Eye (tissue), 1 donor: ENCODE measurements at regions not wholly inside any gene's neighbourhood (a gene's known extent, or its start where the extent isn't known, plus 50 kb on each side); places are given as distances from the start of the nearest gene placed in this dataset.
A peak's percentile ranks its signal among the peaks of the same experiment; 100 is the strongest.

Source experiments
- DNase-seq: peaks from one replicate; pipeline ENCODE4 v3.0.0-alpha.2; 2015

GRCh38 chr3:64828276-64828675 lies 140.5 kb upstream of the ADAMTS9 start:
- DNase-seq = no peak

DNA sequence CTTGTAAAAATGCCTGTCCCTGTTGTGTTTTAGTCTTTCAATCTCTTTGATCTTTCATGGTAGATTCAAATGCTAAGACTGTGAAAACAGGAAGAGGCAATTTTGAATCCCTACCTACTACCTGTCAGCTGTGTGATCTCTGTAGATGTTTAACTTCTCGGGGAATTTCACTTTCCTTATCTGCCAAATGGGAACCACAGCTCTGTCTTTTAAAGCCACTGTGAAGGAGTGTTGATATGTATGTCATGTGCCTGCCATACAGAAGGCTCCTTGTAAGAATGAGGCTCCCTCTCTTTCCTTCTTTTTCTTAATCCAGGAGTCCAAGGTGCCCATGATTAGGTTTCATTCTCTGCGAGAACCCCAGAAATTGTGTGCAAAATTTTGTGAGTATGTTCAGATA lies 139.6 kb upstream of the ADAMTS9 start:
- no peak for DNase-seq

- no peak for DNase-seq
Observed at GRCh38 chr3:64827019-64827418, 139.2 kb upstream of the ADAMTS9 start.

- no peak for DNase-seq
Observed at GRCh38 chr3:64825404-64826120, 137.8 kb upstream of the ADAMTS9 start.

DNA sequence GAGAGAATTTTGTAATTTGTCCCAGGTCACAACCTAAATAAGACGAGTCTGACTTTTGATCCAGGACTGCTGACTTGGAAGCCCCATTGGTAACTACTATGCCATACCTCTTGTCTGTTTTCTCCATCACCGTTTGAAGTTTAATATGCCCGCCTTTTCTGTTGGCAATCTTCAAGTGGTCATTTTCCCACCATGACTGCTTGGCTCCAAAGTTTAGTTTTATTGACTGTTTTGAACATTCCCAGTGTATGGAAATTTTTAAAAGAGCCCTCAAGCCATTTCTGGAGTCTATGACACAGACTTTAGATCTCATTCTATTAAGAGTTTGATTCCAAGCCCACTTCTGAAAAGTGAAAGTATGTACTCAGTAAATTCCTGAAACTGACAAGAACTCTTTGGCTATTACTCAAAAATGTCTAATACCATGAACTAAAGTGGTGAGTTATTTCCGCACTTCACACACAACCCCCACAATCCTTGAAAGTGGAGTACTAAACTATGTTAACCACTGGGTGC lies 136.7 kb upstream of the ADAMTS9 start:
- DNase-seq = no peak

- no peak for DNase-seq
Observed at GRCh38 chr3:64818196-64818595, 130.4 kb upstream of the ADAMTS9 start.

- peak; percentile 53 for DNase-seq
Observed at GRCh38 chr3:64816355-64816754, 128.6 kb upstream of the ADAMTS9 start.

GRCh38 chr3:64815789-64816188 lies 128.0 kb upstream of the ADAMTS9 start:
- DNase-seq = peak; percentile 73

GRCh38 chr3:64815195-64815631 lies 127.4 kb upstream of the ADAMTS9 start:
- peak; percentile 91 for DNase-seq

DNA sequence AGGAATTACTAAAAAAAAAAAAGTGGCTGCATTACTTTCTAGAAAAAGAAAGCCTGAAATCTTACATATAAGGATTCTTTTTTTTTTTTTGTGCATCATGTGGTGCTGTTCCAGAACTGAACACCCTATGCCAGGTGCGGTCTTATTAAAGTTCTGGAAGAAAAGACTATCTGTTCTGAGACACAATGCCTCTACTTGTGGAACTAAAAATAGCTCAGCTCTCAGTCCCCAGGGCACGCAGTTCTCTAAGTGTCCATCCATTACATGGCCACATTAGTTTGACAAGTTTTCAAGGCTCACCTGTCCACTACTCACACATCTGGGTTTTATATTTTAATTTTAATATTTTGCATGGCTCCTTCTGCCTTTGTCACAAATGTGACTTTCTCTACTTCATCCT lies 126.6 kb upstream of the ADAMTS9 start:
- peak; percentile 66 for DNase-seq

- DNase-seq = no peak
Observed at GRCh38 chr3:64813326-64813725, 125.5 kb upstream of the ADAMTS9 start.

DNA sequence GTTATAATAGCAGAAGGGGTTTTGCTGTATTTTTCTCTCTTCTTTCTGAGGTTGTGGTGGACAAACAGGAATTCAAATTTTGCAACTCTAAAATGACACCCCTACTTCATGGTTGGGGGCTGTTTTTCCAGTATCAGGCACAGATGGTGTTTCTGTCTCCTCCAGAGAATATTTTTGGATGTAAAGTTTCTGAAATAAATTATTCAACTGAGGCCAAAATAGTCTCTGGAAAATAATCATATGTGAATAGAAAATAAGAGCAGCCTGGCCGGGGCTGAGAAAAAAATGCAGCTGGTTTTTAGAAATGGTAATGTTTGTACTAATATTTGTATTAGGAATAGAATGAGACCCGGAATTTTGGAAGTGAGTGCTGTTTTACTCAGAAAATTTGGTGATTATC lies 121.3 kb upstream of the ADAMTS9 start:
- DNase-seq = no peak

GRCh38 chr3:64808061-64808460 lies 120.3 kb upstream of the ADAMTS9 start:
- no peak for DNase-seq

- no peak for DNase-seq
Observed at GRCh38 chr3:64806668-64807605, 119.1 kb upstream of the ADAMTS9 start.

DNA sequence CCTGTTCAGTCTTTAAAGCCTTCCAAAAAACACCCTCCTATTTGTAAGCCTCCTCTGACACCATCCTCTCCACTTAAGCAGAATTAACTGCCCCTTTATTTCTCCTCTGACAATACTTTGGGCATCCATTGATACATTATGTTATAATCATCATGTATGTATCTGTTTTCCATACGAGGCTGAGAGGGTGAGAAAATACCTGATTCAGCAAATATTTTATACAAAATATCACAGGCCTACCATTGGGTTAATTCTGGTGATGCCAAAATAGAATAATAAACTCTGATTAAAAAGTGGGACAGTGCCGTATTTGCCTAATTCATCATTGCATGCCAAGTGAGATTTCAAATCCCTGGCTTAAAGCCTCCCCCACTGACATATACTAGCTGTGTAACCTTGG lies 118.2 kb upstream of the ADAMTS9 start:
- DNase-seq = no peak

DNA sequence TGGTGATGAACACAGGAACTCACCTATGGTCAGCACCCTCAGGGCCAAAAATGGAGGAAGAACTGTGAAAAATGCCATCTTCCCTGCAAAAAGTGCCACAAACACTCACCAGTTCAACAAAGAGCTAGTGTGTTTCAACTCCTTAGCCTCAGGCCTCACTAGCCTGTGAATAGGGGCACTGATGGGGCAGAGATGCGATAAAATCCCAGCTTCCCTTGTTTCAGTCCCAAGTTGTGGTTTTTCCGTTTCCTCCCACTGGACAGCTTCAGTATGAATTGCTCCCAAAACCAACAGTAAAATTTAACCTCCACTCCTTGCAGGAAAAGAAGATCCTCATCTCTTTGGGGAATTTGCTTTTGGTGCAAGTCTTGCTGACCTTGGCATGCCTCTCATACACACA lies 117.4 kb upstream of the ADAMTS9 start:
- DNase-seq = no peak

DNA sequence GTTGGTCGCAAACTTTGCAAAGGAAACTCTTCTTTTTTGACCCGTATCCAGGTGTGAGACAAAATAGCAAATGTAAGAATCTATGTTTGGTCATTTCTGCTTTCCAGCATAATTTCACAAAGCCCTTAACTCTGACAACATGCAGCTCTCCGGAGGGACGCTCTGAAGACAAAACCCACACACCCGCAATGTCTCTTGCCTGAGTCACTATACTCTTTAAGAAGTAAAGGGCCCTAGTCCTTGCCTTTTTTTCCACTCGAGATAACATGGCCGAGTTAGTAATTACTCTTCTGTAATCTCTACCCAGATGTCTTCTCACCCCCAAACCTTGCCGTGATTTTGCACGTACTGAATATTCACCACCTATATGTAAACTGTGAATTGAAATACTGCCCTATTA lies 115.7 kb upstream of the ADAMTS9 start:
- DNase-seq = no peak

DNA sequence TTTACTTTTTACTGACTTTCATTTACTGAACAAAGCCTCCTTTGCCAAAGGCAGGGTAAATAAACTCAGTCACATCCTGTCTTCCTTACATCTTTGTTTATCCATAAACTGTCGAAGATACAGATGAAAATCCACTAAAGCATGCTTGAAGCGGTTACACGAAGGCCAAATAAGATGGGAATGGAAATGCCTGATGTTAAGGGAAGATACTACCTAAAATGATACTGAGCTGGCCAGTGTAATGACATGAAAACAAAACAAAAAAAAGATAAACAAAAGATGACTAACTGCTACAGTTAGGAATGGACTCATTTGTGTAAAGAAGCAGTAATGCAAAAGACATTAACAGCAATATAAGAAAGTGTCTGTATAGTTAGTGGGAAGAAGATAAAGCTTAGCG lies 114.7 kb upstream of the ADAMTS9 start:
- DNase-seq = no peak

DNA sequence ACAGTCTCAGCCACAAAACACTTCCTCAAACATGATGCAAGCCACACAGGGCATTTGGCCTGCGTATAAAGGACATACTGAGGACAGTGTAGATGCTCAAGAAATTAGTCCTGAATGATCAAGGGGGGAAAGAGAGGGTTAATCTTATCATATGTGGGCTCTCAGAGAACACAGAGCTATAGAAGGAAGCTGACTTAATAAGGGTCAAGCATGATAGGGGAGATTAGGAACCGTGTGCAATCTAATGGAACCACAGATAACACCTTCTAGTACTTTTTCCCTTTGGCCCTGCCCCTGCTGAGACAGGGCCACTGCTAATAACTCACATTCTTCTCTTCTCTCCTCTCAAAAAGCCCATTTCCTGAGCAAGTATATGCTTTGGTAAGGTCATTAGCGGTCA lies 114.1 kb upstream of the ADAMTS9 start:
- no peak for DNase-seq

GRCh38 chr3:64799606-64800005 lies 111.8 kb upstream of the ADAMTS9 start:
- no peak for DNase-seq

DNA sequence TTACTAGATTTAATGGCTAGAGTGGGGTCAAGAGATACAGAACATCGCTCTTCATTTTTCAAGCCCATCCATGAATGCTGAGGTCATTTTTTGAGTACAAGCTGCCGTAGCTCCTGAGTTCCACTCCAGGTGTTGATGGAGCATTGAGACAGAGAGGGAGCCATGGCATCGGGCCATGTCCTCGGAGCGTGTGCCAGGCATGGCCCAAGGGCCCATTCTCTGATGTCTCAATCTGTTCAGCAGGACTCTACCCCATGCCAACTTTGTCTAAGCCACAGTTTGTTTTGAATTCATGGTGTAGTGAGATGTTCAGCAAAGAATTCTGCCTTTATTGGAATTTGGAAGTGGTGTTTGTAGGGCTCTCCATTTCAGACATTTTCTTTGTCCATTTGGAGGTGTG lies 110.5 kb upstream of the ADAMTS9 start:
- no peak for DNase-seq

DNA sequence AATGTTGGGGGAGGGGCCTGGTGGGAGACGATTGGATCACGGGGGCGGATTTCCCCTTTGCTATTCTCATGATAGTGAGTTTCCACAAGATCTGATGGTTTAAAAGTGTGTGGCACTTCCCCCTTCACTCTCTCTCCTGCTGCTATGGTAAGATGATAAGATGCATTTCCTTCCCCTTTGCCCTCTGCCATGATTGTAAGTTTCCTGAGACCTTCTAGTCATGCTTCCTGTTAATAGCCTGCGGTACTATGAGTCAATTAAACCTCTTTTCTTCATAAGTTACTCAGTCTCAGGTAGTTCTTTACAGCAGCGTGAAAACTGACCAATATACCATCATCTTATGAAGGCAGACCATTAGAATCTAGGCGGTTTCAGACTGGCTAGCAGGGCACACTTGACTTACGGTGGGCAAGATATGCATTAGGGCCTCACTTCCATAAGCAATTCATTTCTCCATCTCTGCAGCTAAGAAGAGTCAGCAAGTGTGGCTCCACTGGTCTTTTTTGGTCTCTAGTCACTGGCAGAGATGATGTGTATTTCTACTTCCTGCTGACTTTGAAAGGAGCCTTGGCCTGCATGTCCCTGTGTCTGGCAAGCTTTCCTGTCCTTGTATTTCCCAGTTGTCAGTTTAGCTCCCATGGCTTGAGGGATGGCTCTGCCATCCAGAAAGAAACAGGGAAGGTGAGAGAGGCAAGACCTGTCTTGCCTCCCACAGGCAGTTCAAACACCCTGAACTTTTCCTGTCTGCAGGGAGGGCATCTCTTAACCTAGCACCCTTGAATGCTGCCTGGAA lies 109.0 kb upstream of the ADAMTS9 start:
- DNase-seq = no peak

GRCh38 chr3:64792445-64792844 lies 104.6 kb upstream of the ADAMTS9 start:
- DNase-seq = no peak
